SK-N-SH (cell line): ENCODE measurements at regions not wholly inside any gene's neighbourhood (a gene's known extent, or its start where the extent isn't known, plus 50 kb on each side); places are given as distances from the start of the nearest gene placed in this dataset.

Experiments
- CTCF ChIA-PET: fragments of 300-600, 350-600 bp; formaldehyde crosslinking; extraction: SDS; loops from one replicate; lab custom pipeline; 2021; lab: Yijun Ruan, JAX
- POLR2A ChIA-PET: fragments of 350-600 bp; sonication (Branson Sonifier 250); formaldehyde crosslinking; extraction: SDS; loops from one replicate; lab custom pipeline; 2020; ENCODE audit warnings: antibody characterized with exemption, inconsistent platforms; lab: Yijun Ruan, JAX
- DNase-seq: peaks from one replicate; pipeline ENCODE4 v3.0.0; 2012
- H2AFZ ChIP-seq: fragments of 200-600 bp; sonication (generic); 2 replicates; pipeline ENCODE4 v1.8.1; 2016; ENCODE audit warnings: antibody characterized with exemption, mild to moderate bottlenecking, low read depth
- H3F3A ChIP-seq: fragments of 200-600 bp; sonication (generic); replicated peaks from 2 replicates; pipeline ENCODE3; 2016; ENCODE audit warnings: antibody characterized with exemption, mild to moderate bottlenecking; ENCODE audit not compliant: insufficient read depth
- H3K27ac ChIP-seq, 2 experiments: fragments of 200-500 bp in 1 of 2; fragments of 200-600 bp in 1 of 2; sonication (Bioruptor generic) in 1 of 2; sonication (generic), shearing (Covaris generic) in 1 of 2; 2 replicates each; pipeline versions ENCODE4 v1.5.1 to v1.6.1; 2014 to 2016; ENCODE audit warnings: low read depth in 2 of 2, inconsistent platforms in 1 of 2, low read length in 1 of 2, mild to moderate bottlenecking in 1 of 2, mixed read lengths in 1 of 2
- H3K27me3 ChIP-seq: fragments of 200-600 bp; sonication (generic), shearing (Covaris generic); 2 replicates; pipeline ENCODE4 v1.6.1; 2016; ENCODE audit warnings: mixed run types; ENCODE audit not compliant: insufficient read depth
- H3K36me3 ChIP-seq, 2 experiments: fragments of 200-500 bp in 1 of 2; fragments of 200-600 bp in 1 of 2; sonication (Bioruptor generic) in 1 of 2; sonication (generic) in 1 of 2; replicated peaks in 1 of 2; 2 replicates each; pipeline versions ENCODE3 to v1.5.1; 2014 to 2016; ENCODE audit warnings: low read length in 1 of 2, mild to moderate bottlenecking in 1 of 2; ENCODE audit not compliant: insufficient read depth in 2 of 2, control insufficient read depth in 1 of 2
- H3K4me1 ChIP-seq, 2 experiments: fragments of 200-500 bp in 1 of 2; fragments of 200-600 bp in 1 of 2; sonication (Bioruptor generic) in 1 of 2; sonication (generic), shearing (Covaris generic) in 1 of 2; 2 replicates each; pipeline versions ENCODE4 v1.5.1 to v1.6.1; 2014 to 2016; ENCODE audit warnings: low read depth in 1 of 2, low read length in 1 of 2, mixed run types in 1 of 2; ENCODE audit not compliant: insufficient read depth in 2 of 2, control insufficient read depth in 1 of 2
- H3K4me2 ChIP-seq: fragments of 200-600 bp; sonication (generic), shearing (Covaris generic); 2 replicates; pipeline ENCODE4 v1.6.1; 2017; ENCODE audit warnings: mixed run types
- H3K4me3 ChIP-seq, 2 experiments: fragments of 200-500 bp in 1 of 2; fragments of 200-600 bp in 1 of 2; sonication (Bioruptor generic) in 1 of 2; sonication (generic), shearing (Covaris generic) in 1 of 2; 2 replicates each; pipeline versions ENCODE4 v1.5.1 to v1.8.1; 2014 to 2016; ENCODE audit warnings: low read depth in 2 of 2, inconsistent platforms in 1 of 2, low read length in 1 of 2, mild to moderate bottlenecking in 1 of 2, mixed read lengths in 1 of 2, moderate library complexity in 1 of 2
- H3K79me2 ChIP-seq: fragments of 200-600 bp; sonication (generic); 2 replicates; pipeline ENCODE4 v1.8.1; 2017; ENCODE audit warnings: mild to moderate bottlenecking; ENCODE audit not compliant: insufficient read depth
- H3K9ac ChIP-seq: fragments of 200-600 bp; sonication (generic); 2 replicates; pipeline ENCODE4 v1.6.1; 2017; ENCODE audit warnings: mixed run types
- H3K9me2 ChIP-seq: fragments of 200-600 bp; sonication (generic); 2 replicates; pipeline ENCODE4 v1.6.1; 2017; ENCODE audit warnings: mixed run types
- H3K9me3 ChIP-seq: fragments of 200-600 bp; sonication (generic); 2 replicates; pipeline ENCODE4 v1.6.1; 2017; ENCODE audit warnings: mixed run types, mild to moderate bottlenecking, moderate library complexity
- H4K20me1 ChIP-seq: fragments of 200-600 bp; sonication (generic); 2 replicates; pipeline ENCODE4 v1.6.1; 2017; ENCODE audit warnings: mild to moderate bottlenecking, mixed run types; ENCODE audit not compliant: insufficient read depth
- CTCF ChIP-seq: fragments of 200-600 bp; sonication (generic); IDR thresholded peaks from 2 replicates; pipeline ENCODE4 v1.6.1; 2017; ENCODE audit warnings: antibody characterized with exemption, mild to moderate bottlenecking, moderate library complexity
- EP300 ChIP-seq, 2 experiments: IDR thresholded peaks; 2 replicates each; pipeline versions ENCODE4 v1.4.0 to v1.6.1; 2012; ENCODE audit warnings: borderline replicate concordance in 1 of 2, low read depth in 1 of 2, low read length in 1 of 2
- IRF3 ChIP-seq: fragments of 150-350 bp; IDR thresholded peaks from 2 replicates; pipeline ENCODE4 v1.6.1; 2016; ENCODE audit warnings: mild to moderate bottlenecking, low read depth, low read length
- MEF2A ChIP-seq: IDR thresholded peaks from 2 replicates; pipeline ENCODE4 v1.4.0; 2012; ENCODE audit warnings: low read depth, borderline replicate concordance
- MXI1 ChIP-seq: IDR thresholded peaks from 2 replicates; pipeline ENCODE4 v1.6.1; 2012; ENCODE audit warnings: mild to moderate bottlenecking, low read depth, low read length, improper control_type of control experiment
- NFIC ChIP-seq: IDR thresholded peaks from 2 replicates; pipeline ENCODE4 v1.4.0; 2012; ENCODE audit warnings: borderline replicate concordance
- REST ChIP-seq: IDR thresholded peaks from 2 replicates; pipeline ENCODE4 v1.6.1; 2012; ENCODE audit warnings: mild to moderate bottlenecking, low read depth, low read length, moderate library complexity
- SMC3 ChIP-seq: IDR thresholded peaks from 2 replicates; pipeline ENCODE4 v1.6.1; 2012; ENCODE audit warnings: low read depth, low read length, improper control_type of control experiment
- TAF1 ChIP-seq: IDR thresholded peaks from 2 replicates; pipeline ENCODE4 v1.6.1; 2012; ENCODE audit warnings: low read depth, mild to moderate bottlenecking, low read length, moderate library complexity, borderline replicate concordance
- TEAD4 ChIP-seq: IDR thresholded peaks from 2 replicates; pipeline ENCODE4 v1.4.0; 2012; ENCODE audit warnings: mild to moderate bottlenecking, borderline replicate concordance; ENCODE audit not compliant: insufficient read depth
- USF1 ChIP-seq: IDR thresholded peaks from 2 replicates; pipeline ENCODE4 v1.4.0; 2012; ENCODE audit warnings: low read depth, borderline replicate concordance
- YY1 ChIP-seq: IDR thresholded peaks from 2 replicates; pipeline ENCODE4 v1.4.0; 2012; ENCODE audit warnings: low read depth, mild to moderate bottlenecking
- ZBTB33 ChIP-seq: IDR thresholded peaks from 2 replicates; pipeline ENCODE4 v1.4.0; 2012; ENCODE audit warnings: low read depth, borderline replicate concordance
- WGBS: methylation state at CpG from one replicate; pipeline ENCODE4 v1.1.6; 2017; ENCODE audit warnings: low lambda C conversion rate; 5-methylcytosine and 5-hydroxymethylcytosine counted together

GRCh38 chr13:44196196-44196751, 177.3 kb upstream of the SERP2 start (continued):
- TF ChIP-seq IRF3 (no peak), NFIC (no peak), ZBTB33 (no peak), MEF2A (no peak)

- no peak overlapping the region for H3K27ac ChIP-seq
- no peaks in the 10 kb centered on the region for H3K79me2 ChIP-seq
- no peaks in the 10 kb centered on the region for H3K4me1 ChIP-seq
- DNase-seq = no peak
- no peaks in the 10 kb centered on the region for H3K9me2 ChIP-seq
- H4K20me1 ChIP-seq = no peaks in the 10 kb centered on the region
- H3K36me3 ChIP-seq = no peaks in the 10 kb centered on the region
- 100% methylated on average over 1 of the region's 1 CpG for WGBS
- no peaks in the 10 kb centered on the region for H3F3A ChIP-seq
- no peaks in the 10 kb centered on the region for H3K9me3 ChIP-seq
- no peak overlapping the region for H3K9ac ChIP-seq
- H3K4me2 ChIP-seq = no peak overlapping the region
- TF ChIP-seq YY1 (no peak), MEF2A (no peak), MXI1 (no peak), TEAD4 (no peak), SMC3 (no peak), CTCF (no peak), USF1 (no peak), TAF1 (no peak), REST (no peak), EP300 (IDR thresholded peaks at IDR 0.05; ENCODE audit: borderline replicate concordance in 1 of 2, low read depth in 1 of 2, low read length in 1 of 2) (no peak)
- CTCF ChIA-PET = interaction anchor here (0.5 to 1.2 kb wide), 2 partner anchors 26 to 241 kb away, joined by 3 read pairs; no protein-coding TSS in a partner anchor
- no peak overlapping the region for H2AFZ ChIP-seq
- H3K4me3 ChIP-seq = no peak overlapping the region
- H3K27me3 ChIP-seq = no peaks in the 10 kb centered on the region; the same call in 1 of the 2 replicates
- POLR2A ChIA-PET = no interaction called here
These were observed 175.5 kb upstream of the SERP2 start for GRCh38 chr13:44197791-44198770.
